Left ventricle myocardium inferior (tissue), 1 donor: ENCODE measurements at regions not wholly inside any gene's neighbourhood (a gene's known extent, or its start where the extent isn't known, plus 50 kb on each side); places are given as distances from the start of the nearest gene placed in this dataset.

Experiments used
- DNase-seq: peaks from one replicate; pipeline ENCODE4 v3.0.0-alpha.2; 2020
- H3K27ac ChIP-seq: fragments of 200-600 bp; replicated peaks from 2 replicates; pipeline ENCODE4 v1.8.0; 2021
- H3K27me3 ChIP-seq: fragments of 200-600 bp; 2 replicates; pipeline ENCODE4 v1.8.0; 2021; ENCODE audit warnings: low read depth
- H3K36me3 ChIP-seq: fragments of 200-600 bp; 2 replicates; pipeline ENCODE4 v1.8.0; 2021
- H3K4me1 ChIP-seq: fragments of 200-600 bp; 2 replicates; pipeline ENCODE4 v1.8.0; 2021
- H3K4me3 ChIP-seq: fragments of 200-600 bp; 2 replicates; pipeline ENCODE4 v1.8.0; 2021; ENCODE audit warnings: mild to moderate bottlenecking, moderate library complexity
- H3K9me3 ChIP-seq: fragments of 200-600 bp; replicated peaks from 2 replicates; pipeline ENCODE4 v1.8.0; 2021
- CTCF ChIP-seq: fragments of 200-600 bp; IDR thresholded peaks from 2 replicates; pipeline ENCODE4 v1.8.0; 2021; ENCODE audit warnings: antibody characterized with exemption, mild to moderate bottlenecking, borderline replicate concordance
- intact Hi-C: fragments of 100-400 bp; cut with micrococcal nuclease; formaldehyde crosslinking; loops from one replicate; pipeline ENCODE4 v1.11.0; 2022
- donor health status: DM: no; HTN: yes; CAD: no; lungs with severe emphysema.

DNA sequence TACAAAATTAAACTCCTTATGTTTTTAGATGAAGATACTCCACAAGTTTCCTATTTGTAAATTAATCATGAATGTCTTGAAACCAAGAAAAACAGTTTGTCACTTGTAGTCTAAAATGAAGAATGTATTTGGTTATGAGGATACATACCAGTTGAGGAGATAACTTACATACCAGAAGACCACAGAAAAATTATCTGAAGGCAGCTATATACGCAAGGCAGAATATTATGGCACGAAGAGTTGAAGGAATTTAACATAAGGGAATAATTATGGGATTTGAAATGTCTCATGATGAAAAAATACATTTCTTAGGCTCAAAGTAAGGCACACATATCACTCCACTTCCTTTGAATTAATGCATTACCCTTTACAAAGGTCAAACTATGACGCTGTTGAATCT lies 73.3 kb downstream of the IFI44 start:
- no peak for DNase-seq
- TF ChIP-seq CTCF, result no peak
- no peaks in the 10 kb centered on the region for H3K27me3 ChIP-seq
- H3K27ac ChIP-seq, result no peak overlapping the region
- no peak overlapping the region for H3K4me3 ChIP-seq
- intact Hi-C loops, result no loop called here
- no peaks in the 10 kb centered on the region for H3K36me3 ChIP-seq
- no peaks in the 10 kb centered on the region for H3K9me3 ChIP-seq
- H3K4me1 ChIP-seq, result no peaks in the 10 kb centered on the region

- Histone ChIP-seq H3K27me3 (peaks cover 5% of the 10 kb centered on the region), H3K4me1 (no peaks in the 10 kb centered on the region), H3K27ac (no peak overlapping the region), H3K9me3 (no peaks in the 10 kb centered on the region), H3K4me3 (no peak overlapping the region), H3K36me3 (no peaks in the 10 kb centered on the region)
- no peak for TF ChIP-seq CTCF
- intact Hi-C loops, result no loop called here
- DNase-seq, result no peak
Measured at GRCh38 chr1:78726686-78727085, 77.1 kb downstream of the IFI44 start.

- TF ChIP-seq CTCF, result no peak
- intact Hi-C loops, result no loop called here
- no peak overlapping the region for H3K27ac ChIP-seq
- H3K4me1 ChIP-seq, result no peaks in the 10 kb centered on the region
- no peak for DNase-seq
- no peak overlapping the region for H3K4me3 ChIP-seq
- no peaks in the 10 kb centered on the region for H3K36me3 ChIP-seq
- H3K9me3 ChIP-seq, result no peaks in the 10 kb centered on the region
- H3K27me3 ChIP-seq, result peaks cover 5% of the 10 kb centered on the region
Measured at GRCh38 chr1:78728359-78728758, 78.7 kb downstream of the IFI44 start.

GRCh38 chr1:78730054-78730453 lies 80.4 kb downstream of the IFI44 start:
- no peaks in the 10 kb centered on the region for H3K4me1 ChIP-seq
- H3K36me3 ChIP-seq, result no peaks in the 10 kb centered on the region
- no peaks in the 10 kb centered on the region for H3K9me3 ChIP-seq
- DNase-seq, result no peak
- TF ChIP-seq CTCF, result no peak
- intact Hi-C loops, result no loop called here
- peaks cover 5% of the 10 kb centered on the region for H3K27me3 ChIP-seq
- H3K27ac ChIP-seq, result no peak overlapping the region
- H3K4me3 ChIP-seq, result no peak overlapping the region

- Histone ChIP-seq H3K4me3 (no peak overlapping the region), H3K9me3 (no peaks in the 10 kb centered on the region), H3K4me1 (no peaks in the 10 kb centered on the region), H3K27me3 (peaks cover 5% of the 10 kb centered on the region), H3K36me3 (no peaks in the 10 kb centered on the region), H3K27ac (no peak overlapping the region)
- intact Hi-C loops, result no loop called here
- DNase-seq, result no peak
- TF ChIP-seq CTCF, result no peak
Measured at GRCh38 chr1:78731674-78732073, 82.0 kb downstream of the IFI44 start.

- H3K4me1 ChIP-seq, result no peaks in the 10 kb centered on the region
- no peaks in the 10 kb centered on the region for H3K27me3 ChIP-seq
- H3K4me3 ChIP-seq, result no peak overlapping the region
- H3K27ac ChIP-seq, result no peak overlapping the region
- no peaks in the 10 kb centered on the region for H3K36me3 ChIP-seq
- intact Hi-C loops, result no loop called here
- no peak for TF ChIP-seq CTCF
- DNase-seq, result no peak
- H3K9me3 ChIP-seq, result peaks cover 6% of the 10 kb centered on the region
Measured at GRCh38 chr1:78737241-78737640, 87.6 kb downstream of the IFI44 start.
